Loucy (cell line): ENCODE measurements at regions not wholly inside any gene's neighbourhood (a gene's known extent, or its start where the extent isn't known, plus 50 kb on each side); places are given as distances from the start of the nearest gene placed in this dataset.

Experiments
- H2AFZ ChIP-seq: fragments of 200-600 bp; sonication (generic); 2 replicates; pipeline ENCODE4 v1.6.0; 2016; ENCODE audit warnings: antibody characterized with exemption, mild to moderate bottlenecking, low read length, moderate library complexity
- H3F3A ChIP-seq: fragments of 200-600 bp; 2 replicates; pipeline ENCODE4 v1.6.0; 2016; ENCODE audit warnings: antibody characterized with exemption, low read depth, mild to moderate bottlenecking
- H3K27me3 ChIP-seq: fragments of 200-600 bp; sonication (generic); 2 replicates; pipeline ENCODE4 v1.6.1; 2014; ENCODE audit warnings: low read length, mild to moderate bottlenecking; ENCODE audit not compliant: insufficient read depth, poor library complexity, severe bottlenecking
- H3K36me3 ChIP-seq: fragments of 200-600 bp; sonication (generic); 2 replicates; pipeline ENCODE4 v1.6.1; 2016; ENCODE audit warnings: low read length; ENCODE audit not compliant: insufficient read depth
- H3K4me1 ChIP-seq: fragments of 200-600 bp; sonication (generic); 2 replicates; pipeline ENCODE4 v1.5.1; 2014; ENCODE audit warnings: low read length, mild to moderate bottlenecking; ENCODE audit not compliant: insufficient read depth, poor library complexity, severe bottlenecking
- H3K4me2 ChIP-seq: fragments of 200-600 bp; sonication (generic); 2 replicates; pipeline ENCODE4 v1.6.0; 2014; ENCODE audit warnings: antibody characterized with exemption, low read length, low read depth, mild to moderate bottlenecking; ENCODE audit not compliant: poor library complexity, severe bottlenecking
- H3K4me3 ChIP-seq: fragments of 200-600 bp; sonication (generic); 2 replicates; pipeline ENCODE4 v1.5.1; 2014; ENCODE audit warnings: low read length, mild to moderate bottlenecking, mixed read lengths; ENCODE audit not compliant: poor library complexity, severe bottlenecking
- H3K79me2 ChIP-seq: fragments of 200-600 bp; sonication (generic); 2 replicates; pipeline ENCODE4 v1.6.1; 2014; ENCODE audit warnings: low read length; ENCODE audit not compliant: insufficient read depth
- H3K9ac ChIP-seq: fragments of 200-600 bp; sonication (generic); 2 replicates; pipeline ENCODE4 v1.6.0; 2014; ENCODE audit warnings: mild to moderate bottlenecking, low read depth, low read length, moderate library complexity; ENCODE audit not compliant: poor library complexity, severe bottlenecking
- H3K9me2 ChIP-seq: fragments of 200-600 bp; sonication (generic); replicated peaks from 2 replicates; pipeline ENCODE4 v1.6.1; 2016; ENCODE audit warnings: low read depth, low read length, mixed read lengths
- H3K9me3 ChIP-seq: fragments of 200-600 bp; sonication (generic); 2 replicates; pipeline ENCODE4 v1.6.1; 2014; ENCODE audit warnings: mild to moderate bottlenecking, antibody characterized with exemption, low read length, low read depth; ENCODE audit not compliant: insufficient read depth
- H4K20me1 ChIP-seq: fragments of 200-600 bp; sonication (generic); 2 replicates; pipeline ENCODE4 v1.6.0; 2014; ENCODE audit warnings: antibody characterized with exemption, low read length, mild to moderate bottlenecking; ENCODE audit not compliant: insufficient read depth, poor library complexity, severe bottlenecking
- EZH2phosphoT487 ChIP-seq: fragments of 200-600 bp; IDR thresholded peaks from 2 replicates; pipeline ENCODE4 v1.6.1; 2018; ENCODE audit warnings: antibody characterized with exemption, mild to moderate bottlenecking, moderate library complexity, borderline replicate concordance
- TF ChIP-seq, protein P1 (sequence below): fragments of 200-600 bp; sonication (generic); conservative IDR thresholded peaks from 2 replicates; pipeline ENCODE4 v1.5.1; 2014; ENCODE audit warnings: mild to moderate bottlenecking, antibody characterized with exemption, low read length

DNA sequence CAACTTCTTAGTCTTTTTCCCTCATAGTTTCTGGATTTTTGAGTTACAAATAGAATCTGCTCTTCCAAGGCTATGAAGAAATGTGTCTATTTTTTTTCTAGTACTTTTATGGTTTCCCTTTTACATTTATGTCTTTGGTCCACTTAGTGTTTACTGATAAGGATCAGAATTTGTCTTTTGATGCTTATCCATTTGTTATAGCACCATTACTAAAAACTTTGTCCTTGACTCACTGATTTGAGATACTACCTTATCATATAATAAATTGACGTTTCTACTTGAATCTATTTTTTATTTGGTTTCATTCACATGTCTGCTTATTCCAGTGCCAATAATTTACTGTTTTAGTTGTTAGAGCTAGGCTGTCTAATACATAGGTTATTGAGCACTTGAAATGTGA lies 161.1 kb upstream of the DPYD start:
- no peaks in the 10 kb centered on the region for H3K9me2 ChIP-seq
- H3K9ac ChIP-seq: no peak overlapping the region
- H3K4me3 ChIP-seq: no peak overlapping the region
- no peak overlapping the region for H3K4me2 ChIP-seq
- H3K79me2 ChIP-seq: no peaks in the 10 kb centered on the region
- no peaks in the 10 kb centered on the region for H3K36me3 ChIP-seq
- no peaks in the 10 kb centered on the region for H3K27me3 ChIP-seq
- H3F3A ChIP-seq: no peaks in the 10 kb centered on the region
- H3K4me1 ChIP-seq: no peaks in the 10 kb centered on the region
- H3K9me3 ChIP-seq: no peaks in the 10 kb centered on the region
- H4K20me1 ChIP-seq: no peaks in the 10 kb centered on the region
- no peak overlapping the region for H2AFZ ChIP-seq
- TF ChIP-seq, protein P1, sequence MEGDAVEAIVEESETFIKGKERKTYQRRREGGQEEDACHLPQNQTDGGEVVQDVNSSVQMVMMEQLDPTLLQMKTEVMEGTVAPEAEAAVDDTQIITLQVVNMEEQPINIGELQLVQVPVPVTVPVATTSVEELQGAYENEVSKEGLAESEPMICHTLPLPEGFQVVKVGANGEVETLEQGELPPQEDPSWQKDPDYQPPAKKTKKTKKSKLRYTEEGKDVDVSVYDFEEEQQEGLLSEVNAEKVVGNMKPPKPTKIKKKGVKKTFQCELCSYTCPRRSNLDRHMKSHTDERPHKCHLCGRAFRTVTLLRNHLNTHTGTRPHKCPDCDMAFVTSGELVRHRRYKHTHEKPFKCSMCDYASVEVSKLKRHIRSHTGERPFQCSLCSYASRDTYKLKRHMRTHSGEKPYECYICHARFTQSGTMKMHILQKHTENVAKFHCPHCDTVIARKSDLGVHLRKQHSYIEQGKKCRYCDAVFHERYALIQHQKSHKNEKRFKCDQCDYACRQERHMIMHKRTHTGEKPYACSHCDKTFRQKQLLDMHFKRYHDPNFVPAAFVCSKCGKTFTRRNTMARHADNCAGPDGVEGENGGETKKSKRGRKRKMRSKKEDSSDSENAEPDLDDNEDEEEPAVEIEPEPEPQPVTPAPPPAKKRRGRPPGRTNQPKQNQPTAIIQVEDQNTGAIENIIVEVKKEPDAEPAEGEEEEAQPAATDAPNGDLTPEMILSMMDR: no peak
- TF ChIP-seq EZH2phosphoT487: no peak

DNA sequence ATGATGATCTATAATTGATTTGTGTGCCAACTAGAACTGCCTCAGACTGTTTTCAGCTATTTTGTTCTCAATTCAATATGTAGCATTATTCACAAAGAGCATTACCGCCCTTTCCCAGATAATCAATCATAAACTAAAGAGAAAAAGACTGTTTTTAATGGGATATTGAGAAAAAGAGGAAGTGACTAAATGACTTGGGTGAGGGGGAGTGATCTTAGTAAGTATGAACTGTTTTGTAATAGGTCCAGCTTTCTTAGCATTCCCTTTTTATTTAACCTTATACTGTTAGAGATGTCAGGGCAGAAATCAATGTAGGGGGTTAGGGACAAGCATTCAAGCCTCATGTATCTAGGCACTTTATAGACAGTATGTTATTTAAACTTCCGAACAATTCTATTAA lies 157.8 kb upstream of the DPYD start:
- no peaks in the 10 kb centered on the region for H3K79me2 ChIP-seq
- no peaks in the 10 kb centered on the region for H3K4me1 ChIP-seq
- H3K9me3 ChIP-seq: no peaks in the 10 kb centered on the region
- no peak for TF ChIP-seq EZH2phosphoT487
- TF ChIP-seq, protein P1: no peak
- H3K9ac ChIP-seq: no peak overlapping the region
- H2AFZ ChIP-seq: no peak overlapping the region
- no peaks in the 10 kb centered on the region for H3K27me3 ChIP-seq
- H3K9me2 ChIP-seq: no peaks in the 10 kb centered on the region
- H3K4me3 ChIP-seq: no peak overlapping the region
- no peak overlapping the region for H3K4me2 ChIP-seq
- H4K20me1 ChIP-seq: no peaks in the 10 kb centered on the region
- H3F3A ChIP-seq: no peaks in the 10 kb centered on the region
- H3K36me3 ChIP-seq: no peaks in the 10 kb centered on the region

DNA sequence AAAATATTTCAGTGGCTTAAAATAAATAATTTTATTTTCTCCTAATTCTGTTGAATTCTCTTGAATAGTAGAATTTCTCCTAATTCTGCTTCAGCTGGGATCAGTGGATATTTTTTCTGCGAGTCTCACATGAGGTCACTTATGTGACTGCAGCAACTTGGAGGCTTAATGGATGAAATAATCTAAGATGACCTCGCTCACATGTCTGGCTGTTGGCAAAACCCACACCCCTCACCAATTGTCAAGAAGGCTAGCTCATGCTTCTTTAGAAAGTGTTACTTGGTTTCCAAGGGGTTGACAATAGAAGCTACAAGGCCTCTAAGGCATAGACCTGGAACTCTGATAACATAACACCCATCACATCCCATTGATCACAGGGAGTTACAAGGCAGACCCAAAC lies 156.9 kb upstream of the DPYD start:
- H3K4me2 ChIP-seq: no peak overlapping the region
- no peaks in the 10 kb centered on the region for H3F3A ChIP-seq
- no peaks in the 10 kb centered on the region for H3K36me3 ChIP-seq
- H3K4me1 ChIP-seq: no peaks in the 10 kb centered on the region
- no peaks in the 10 kb centered on the region for H3K9me2 ChIP-seq
- no peaks in the 10 kb centered on the region for H3K9me3 ChIP-seq
- H3K9ac ChIP-seq: no peak overlapping the region
- H3K79me2 ChIP-seq: no peaks in the 10 kb centered on the region
- H3K4me3 ChIP-seq: no peak overlapping the region
- TF ChIP-seq, protein P1: no peak
- no peak for TF ChIP-seq EZH2phosphoT487
- no peaks in the 10 kb centered on the region for H4K20me1 ChIP-seq
- H3K27me3 ChIP-seq: no peaks in the 10 kb centered on the region
- H2AFZ ChIP-seq: peak overlapping the region; percentile 24; the same call in 1 of the 2 replicates
